ENCODE measurements at regions not wholly inside any gene's neighbourhood (a gene's known extent, or its start where the extent isn't known, plus 50 kb on each side); places are given as distances from the start of the nearest gene placed in this dataset.

DNA sequence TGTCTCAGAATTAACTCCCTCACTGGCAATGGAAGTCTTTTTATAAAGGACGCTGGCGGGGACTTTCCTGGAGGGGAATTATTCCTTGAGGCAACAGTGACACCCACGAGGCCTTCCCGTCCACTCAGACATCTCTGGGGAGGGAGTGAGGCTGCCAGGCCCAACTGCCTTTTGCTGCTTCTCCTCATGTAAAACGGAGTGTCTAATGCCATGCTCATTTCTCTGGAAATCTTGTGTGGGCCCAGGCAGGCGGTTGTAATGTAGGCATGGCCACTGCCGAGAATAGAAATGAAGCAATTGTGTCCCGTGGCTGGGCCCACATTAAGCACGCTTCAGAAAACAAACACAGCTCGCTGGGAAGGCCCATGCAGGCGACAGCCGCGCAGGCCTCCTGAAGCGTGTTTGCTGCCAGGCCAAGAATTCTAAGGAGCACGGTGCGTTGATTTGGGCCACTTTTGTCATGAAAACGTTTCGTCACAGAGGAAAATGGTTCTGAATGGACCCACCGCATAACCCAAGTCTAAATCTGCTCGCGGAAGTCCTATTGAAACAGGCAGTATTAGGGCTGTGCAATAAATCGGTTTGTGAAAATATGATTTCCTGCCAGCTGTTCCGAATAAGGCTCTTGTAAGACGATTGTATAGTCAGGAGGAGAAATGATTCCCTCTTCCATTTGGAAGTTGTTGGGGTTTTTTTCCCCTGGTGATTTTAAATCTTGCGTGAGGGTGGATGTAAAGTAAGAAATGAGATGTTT, 104.2 kb upstream of the CHST15 start:
- TF ChIP-seq EZH2 (IDR thresholded peaks at IDR 0.05; ENCODE audit: low read length, missing control alignments) (no peak), CTCF (conservative IDR thresholded peaks at IDR 0.05 in 1 of 2, IDR thresholded peaks at IDR 0.05 in 1 of 2; ENCODE audit: low read depth in 1 of 2, low read length in 2 of 2) (no peak)

Data from fibroblast of lung (primary cell).